ENCODE measurements at regions not wholly inside any gene's neighbourhood (a gene's known extent, or its start where the extent isn't known, plus 50 kb on each side); places are given as distances from the start of the nearest gene placed in this dataset.

- ChIA-PET POLR2A (ENCODE audit: unreplicated experiment) (no interaction called here), CTCF (no interaction called here)
- no TSS peak for BruUV-seq (replicated peaks)
- Histone ChIP-seq H3K9me3 (ENCODE audit: low read length) (no peaks in the 10 kb centered on the region), H2AFZ (ENCODE audit: low read length) (no peak overlapping the region), H3K4me1 (ENCODE audit: insufficient read depth, low read length) (no peaks in the 10 kb centered on the region), H3K27me3 (ENCODE audit: low read length) (peaks cover 16% of the 10 kb centered on the region; the same call in 1 of the 2 replicates), H3K9ac (ENCODE audit: low read length) (no peak overlapping the region), H3K4me2 (ENCODE audit: low read length) (no peak overlapping the region), H3K79me2 (ENCODE audit: low read length) (no peaks in the 10 kb centered on the region), H3K9me2 (replicated peaks; ENCODE audit: low read length) (no peaks in the 10 kb centered on the region), H3K4me3 (ENCODE audit: low read length) (no peak overlapping the region), H3K27ac (ENCODE audit: low read length) (no peak overlapping the region), H3K36me3 (ENCODE audit: low read depth, low read length) (no peaks in the 10 kb centered on the region), H3F3A (ENCODE audit: low read length, unreplicated experiment) (no peaks in the 10 kb centered on the region), H4K20me1 (ENCODE audit: low read length) (no peaks in the 10 kb centered on the region)
- intact Hi-C loops (cut with micrococcal nuclease), result no loop called here
- TF ChIP-seq EZH2 (IDR thresholded peaks at IDR 0.05; ENCODE audit: low read length, unreplicated experiment), result no peak
- ATAC-seq (no peak), DNase-seq (no peak)
Observed at GRCh38 chr6:15977050-15977449, 151.8 kb upstream of the MYLIP start.

- POLR2A ChIA-PET (ENCODE audit: unreplicated experiment), result no interaction called here
- Histone ChIP-seq H3F3A (ENCODE audit: low read length, unreplicated experiment) (no peaks in the 10 kb centered on the region), H3K27ac (ENCODE audit: low read length) (no peak overlapping the region), H3K9ac (ENCODE audit: low read length) (no peak overlapping the region), H3K27me3 (ENCODE audit: low read length) (0 out of 2 replicates have a peak, but pooled peaks cover 7% of the 10 kb centered on the region), H3K4me3 (ENCODE audit: low read length) (no peak overlapping the region), H2AFZ (ENCODE audit: low read length) (no peak overlapping the region), H3K9me3 (ENCODE audit: low read length) (no peaks in the 10 kb centered on the region), H3K36me3 (ENCODE audit: low read depth, low read length) (no peaks in the 10 kb centered on the region), H3K4me1 (ENCODE audit: insufficient read depth, low read length) (no peaks in the 10 kb centered on the region), H3K4me2 (ENCODE audit: low read length) (no peak overlapping the region), H3K79me2 (ENCODE audit: low read length) (no peaks in the 10 kb centered on the region), H3K9me2 (replicated peaks; ENCODE audit: low read length) (no peaks in the 10 kb centered on the region), H4K20me1 (ENCODE audit: low read length) (no peaks in the 10 kb centered on the region)
- no TSS peak for BruUV-seq (replicated peaks)
- ATAC-seq (no peak), DNase-seq (no peak)
- TF ChIP-seq EZH2 (IDR thresholded peaks at IDR 0.05; ENCODE audit: low read length, unreplicated experiment) (no peak), CTCF (conservative IDR thresholded peaks at IDR 0.05; ENCODE audit: low read depth, low read length) (no peak), EZH2phosphoT487 (IDR thresholded peaks at IDR 0.05; ENCODE audit: borderline replicate concordance, low read length) (no peak)
- CTCF ChIA-PET, result no interaction called here
- intact Hi-C loops (cut with micrococcal nuclease), result no loop called here
Observed at GRCh38 chr6:15974817-15975216, 154.1 kb upstream of the MYLIP start.

DNA sequence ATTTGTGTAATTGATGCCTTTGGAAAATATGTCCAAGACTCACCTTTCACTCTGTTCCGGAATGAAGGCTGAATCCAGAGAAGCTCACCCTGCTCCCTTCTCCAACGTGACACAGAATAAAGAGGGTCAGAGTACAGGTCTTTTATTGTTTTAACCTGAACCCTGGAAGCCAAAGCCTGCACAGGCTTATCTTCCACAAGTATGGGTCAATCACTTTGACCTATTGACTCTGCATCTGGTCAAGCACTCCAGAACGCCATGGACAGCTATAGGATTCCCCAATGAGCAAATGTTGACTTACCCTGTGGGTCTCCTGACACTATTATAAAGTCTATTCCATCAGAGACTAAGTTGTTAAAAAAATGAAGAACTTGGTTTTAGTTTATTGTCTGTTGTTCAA, 158.4 kb upstream of the MYLIP start:
- intact Hi-C loops (cut with micrococcal nuclease), result no loop called here
- CTCF ChIA-PET, result no interaction called here
- no peak overlapping the region for H3K27ac ChIP-seq (ENCODE audit: low read length)
- H3K9me3 ChIP-seq (ENCODE audit: low read length), result no peaks in the 10 kb centered on the region
- H3K79me2 ChIP-seq (ENCODE audit: low read length), result no peaks in the 10 kb centered on the region
- no peak overlapping the region for H2AFZ ChIP-seq (ENCODE audit: low read length)
- DNase-seq, result no peak
- H4K20me1 ChIP-seq (ENCODE audit: low read length), result no peaks in the 10 kb centered on the region
- POLR2A ChIA-PET (ENCODE audit: unreplicated experiment), result no interaction called here
- no peaks in the 10 kb centered on the region for H3F3A ChIP-seq (ENCODE audit: low read length, unreplicated experiment)
- BruUV-seq (replicated peaks), result no TSS peak
- H3K4me3 ChIP-seq (ENCODE audit: low read length), result no peak overlapping the region
- no peaks in the 10 kb centered on the region for H3K9me2 ChIP-seq (replicated peaks; ENCODE audit: low read length)
- H3K4me2 ChIP-seq (ENCODE audit: low read length), result no peak overlapping the region
- no peaks in the 10 kb centered on the region for H3K27me3 ChIP-seq (ENCODE audit: low read length)
- H3K4me1 ChIP-seq (ENCODE audit: insufficient read depth, low read length), result no peaks in the 10 kb centered on the region
- no peak for ATAC-seq
- H3K9ac ChIP-seq (ENCODE audit: low read length), result no peak overlapping the region
- no peaks in the 10 kb centered on the region for H3K36me3 ChIP-seq (ENCODE audit: low read depth, low read length)
- TF ChIP-seq EZH2 (IDR thresholded peaks at IDR 0.05; ENCODE audit: low read length, unreplicated experiment) (no peak), EZH2phosphoT487 (IDR thresholded peaks at IDR 0.05; ENCODE audit: borderline replicate concordance, low read length) (no peak), CTCF (conservative IDR thresholded peaks at IDR 0.05; ENCODE audit: low read depth, low read length) (no peak)
